ENCODE measurements at regions not wholly inside any gene's neighbourhood (a gene's known extent, or its start where the extent isn't known, plus 50 kb on each side); places are given as distances from the start of the nearest gene placed in this dataset.
A peak's percentile ranks its signal among the peaks of the same experiment; 100 is the strongest.

DNA sequence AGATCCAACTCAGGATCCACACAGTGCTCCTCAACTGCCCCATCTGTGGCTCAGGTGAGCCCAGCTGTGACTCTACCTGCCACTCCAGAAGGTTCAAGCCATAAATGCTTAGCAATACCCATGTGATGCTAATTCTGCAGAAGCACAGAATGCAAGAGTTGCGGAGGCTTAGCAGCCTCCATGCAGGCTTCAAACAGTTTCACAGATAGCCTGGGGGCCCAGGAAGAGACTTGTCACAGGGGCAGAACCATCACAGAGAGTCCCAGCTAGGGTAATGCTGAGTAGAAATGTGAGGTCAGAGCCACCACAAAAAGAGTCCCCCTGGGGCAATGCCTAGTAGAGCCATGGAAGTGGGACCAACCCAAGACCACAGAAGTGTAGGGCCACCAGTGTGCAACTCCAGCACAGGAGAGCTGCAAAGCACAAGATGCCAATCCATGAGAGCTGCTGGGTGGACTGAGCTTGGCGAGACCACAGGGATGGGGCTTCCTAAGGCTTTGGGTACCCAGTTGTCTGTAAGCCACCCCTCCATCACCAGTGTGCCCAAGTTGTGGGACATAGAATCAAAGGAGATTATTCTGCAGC lies 283.9 kb downstream of the UBE3D start:
- Mint-ChIP-seq H3K36me3 (no peaks in the 10 kb centered on the region), H3K9me3 (no peaks in the 10 kb centered on the region), H3K4me1 (no peaks in the 10 kb centered on the region; the same call in 1 of the 2 replicates), H3K4me3 (no peak overlapping the region), H3K27me3 (ENCODE audit: low read depth) (no peaks in the 10 kb centered on the region), H3K27ac (no peak overlapping the region)
- TF ChIP-seq ATF1 (CRISPR knock-in tag; IDR thresholded peaks at IDR 0.05) (no peak), OVOL2 (CRISPR knock-in tag; IDR thresholded peaks at IDR 0.05; ENCODE audit: borderline replicate concordance) (no peak), MYBL2 (CRISPR knock-in tag; IDR thresholded peaks at IDR 0.05) (no peak)
- TF ChIP-seq, protein P1, sequence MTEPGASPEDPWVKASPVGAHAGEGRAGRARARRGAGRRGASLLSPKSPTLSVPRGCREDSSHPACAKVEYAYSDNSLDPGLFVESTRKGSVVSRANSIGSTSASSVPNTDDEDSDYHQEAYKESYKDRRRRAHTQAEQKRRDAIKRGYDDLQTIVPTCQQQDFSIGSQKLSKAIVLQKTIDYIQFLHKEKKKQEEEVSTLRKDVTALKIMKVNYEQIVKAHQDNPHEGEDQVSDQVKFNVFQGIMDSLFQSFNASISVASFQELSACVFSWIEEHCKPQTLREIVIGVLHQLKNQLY (CRISPR knock-in tag; IDR thresholded peaks at IDR 0.05): no peak
- TF ChIP-seq, protein P2, sequence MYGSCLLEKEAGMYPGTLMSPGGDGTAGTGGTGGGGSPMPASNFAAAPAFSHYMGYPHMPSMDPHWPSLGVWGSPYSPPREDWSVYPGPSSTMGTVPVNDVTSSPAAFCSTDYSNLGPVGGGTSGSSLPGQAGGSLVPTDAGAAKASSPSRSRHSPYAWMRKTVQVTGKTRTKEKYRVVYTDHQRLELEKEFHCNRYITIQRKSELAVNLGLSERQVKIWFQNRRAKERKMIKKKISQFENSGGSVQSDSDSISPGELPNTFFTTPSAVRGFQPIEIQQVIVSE (CRISPR knock-in tag; IDR thresholded peaks at IDR 0.05; ENCODE audit: borderline replicate concordance): no peak
- TF ChIP-seq, protein P3, sequence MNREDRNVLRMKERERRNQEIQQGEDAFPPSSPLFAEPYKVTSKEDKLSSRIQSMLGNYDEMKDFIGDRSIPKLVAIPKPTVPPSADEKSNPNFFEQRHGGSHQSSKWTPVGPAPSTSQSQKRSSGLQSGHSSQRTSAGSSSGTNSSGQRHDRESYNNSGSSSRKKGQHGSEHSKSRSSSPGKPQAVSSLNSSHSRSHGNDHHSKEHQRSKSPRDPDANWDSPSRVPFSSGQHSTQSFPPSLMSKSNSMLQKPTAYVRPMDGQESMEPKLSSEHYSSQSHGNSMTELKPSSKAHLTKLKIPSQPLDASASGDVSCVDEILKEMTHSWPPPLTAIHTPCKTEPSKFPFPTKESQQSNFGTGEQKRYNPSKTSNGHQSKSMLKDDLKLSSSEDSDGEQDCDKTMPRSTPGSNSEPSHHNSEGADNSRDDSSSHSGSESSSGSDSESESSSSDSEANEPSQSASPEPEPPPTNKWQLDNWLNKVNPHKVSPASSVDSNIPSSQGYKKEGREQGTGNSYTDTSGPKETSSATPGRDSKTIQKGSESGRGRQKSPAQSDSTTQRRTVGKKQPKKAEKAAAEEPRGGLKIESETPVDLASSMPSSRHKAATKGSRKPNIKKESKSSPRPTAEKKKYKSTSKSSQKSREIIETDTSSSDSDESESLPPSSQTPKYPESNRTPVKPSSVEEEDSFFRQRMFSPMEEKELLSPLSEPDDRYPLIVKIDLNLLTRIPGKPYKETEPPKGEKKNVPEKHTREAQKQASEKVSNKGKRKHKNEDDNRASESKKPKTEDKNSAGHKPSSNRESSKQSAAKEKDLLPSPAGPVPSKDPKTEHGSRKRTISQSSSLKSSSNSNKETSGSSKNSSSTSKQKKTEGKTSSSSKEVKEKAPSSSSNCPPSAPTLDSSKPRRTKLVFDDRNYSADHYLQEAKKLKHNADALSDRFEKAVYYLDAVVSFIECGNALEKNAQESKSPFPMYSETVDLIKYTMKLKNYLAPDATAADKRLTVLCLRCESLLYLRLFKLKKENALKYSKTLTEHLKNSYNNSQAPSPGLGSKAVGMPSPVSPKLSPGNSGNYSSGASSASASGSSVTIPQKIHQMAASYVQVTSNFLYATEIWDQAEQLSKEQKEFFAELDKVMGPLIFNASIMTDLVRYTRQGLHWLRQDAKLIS (CRISPR knock-in tag; IDR thresholded peaks at IDR 0.05; ENCODE audit: borderline replicate concordance): no peak
- TF ChIP-seq, protein P4, sequence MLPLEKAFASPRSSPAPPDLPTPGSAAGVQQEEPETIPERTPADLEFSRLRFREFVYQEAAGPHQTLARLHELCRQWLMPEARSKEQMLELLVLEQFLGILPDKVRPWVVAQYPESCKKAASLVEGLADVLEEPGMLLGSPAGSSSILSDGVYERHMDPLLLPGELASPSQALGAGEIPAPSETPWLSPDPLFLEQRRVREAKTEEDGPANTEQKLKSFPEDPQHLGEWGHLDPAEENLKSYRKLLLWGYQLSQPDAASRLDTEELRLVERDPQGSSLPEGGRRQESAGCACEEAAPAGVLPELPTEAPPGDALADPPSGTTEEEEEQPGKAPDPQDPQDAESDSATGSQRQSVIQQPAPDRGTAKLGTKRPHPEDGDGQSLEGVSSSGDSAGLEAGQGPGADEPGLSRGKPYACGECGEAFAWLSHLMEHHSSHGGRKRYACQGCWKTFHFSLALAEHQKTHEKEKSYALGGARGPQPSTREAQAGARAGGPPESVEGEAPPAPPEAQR (CRISPR knock-in tag; IDR thresholded peaks at IDR 0.05): no peak
- TF ChIP-seq, protein P5, sequence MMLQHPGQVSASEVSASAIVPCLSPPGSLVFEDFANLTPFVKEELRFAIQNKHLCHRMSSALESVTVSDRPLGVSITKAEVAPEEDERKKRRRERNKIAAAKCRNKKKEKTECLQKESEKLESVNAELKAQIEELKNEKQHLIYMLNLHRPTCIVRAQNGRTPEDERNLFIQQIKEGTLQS (CRISPR knock-in tag; conservative IDR thresholded peaks at IDR 0.05): no peak
- CTCF ChIA-PET: no interaction called here
- DNase-seq (ENCODE audit: low spot score) (no peak), ATAC-seq (no peak)
- POLR2A ChIA-PET: no interaction called here

DNA sequence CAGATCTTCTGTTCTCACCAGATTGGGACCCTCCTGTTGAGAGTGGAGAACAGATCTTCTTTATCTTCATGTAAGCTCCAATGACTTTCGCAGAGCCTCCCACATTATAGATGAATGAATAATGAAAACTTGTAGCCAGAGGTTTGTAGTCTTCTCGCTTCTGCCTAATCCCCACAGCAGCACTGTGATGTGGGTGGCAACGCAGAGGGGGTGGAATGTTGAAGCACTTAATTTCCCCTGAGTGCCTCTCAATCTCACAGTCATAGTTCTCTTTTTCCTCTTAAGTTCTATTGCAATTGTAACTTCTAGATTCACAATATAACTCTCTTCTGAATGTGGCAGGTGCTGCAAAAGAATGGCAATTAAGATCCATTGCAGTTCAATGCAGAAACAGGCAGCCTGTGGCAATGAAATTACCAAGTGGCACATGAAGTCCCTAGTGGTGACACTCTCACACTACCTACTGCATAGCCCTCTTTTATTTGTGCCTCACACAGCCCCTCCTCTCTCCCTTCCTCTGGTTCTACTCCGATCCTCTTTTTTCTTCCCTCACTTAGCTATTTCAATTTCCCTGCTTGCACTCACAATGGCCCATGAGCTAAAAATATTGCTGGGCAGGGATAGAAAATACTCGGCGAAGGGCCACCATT lies 281.9 kb downstream of the UBE3D start:
- no peaks in the 10 kb centered on the region for H3K27me3 Mint-ChIP-seq (ENCODE audit: low read depth)
- no peaks in the 10 kb centered on the region for H3K9me3 Mint-ChIP-seq
- DNase-seq (ENCODE audit: low spot score) (no peak), ATAC-seq (peak; percentile 100)
- POLR2A ChIA-PET: no interaction called here
- no peaks in the 10 kb centered on the region; the same call in 1 of the 2 replicates for H3K4me1 Mint-ChIP-seq
- no peak overlapping the region for H3K27ac Mint-ChIP-seq
- H3K4me3 Mint-ChIP-seq: no peak overlapping the region
- CTCF ChIA-PET: interaction anchor here (0.6 to 1.0 kb wide), 8 partner anchors 8 to 150 kb away, joined by 3 to 5 read pairs (median 4); no protein-coding TSS in a partner anchor
- H3K36me3 Mint-ChIP-seq: no peaks in the 10 kb centered on the region
- TF ChIP-seq ZNF416 (CRISPR knock-in tag; IDR thresholded peaks at IDR 0.05) (no peak), ZNF138 (CRISPR knock-in tag; conservative IDR thresholded peaks at IDR 0.05) (no peak), RELA (CRISPR knock-in tag; IDR thresholded peaks at IDR 0.05; ENCODE audit: borderline replicate concordance) (no peak), NFE2L1 (CRISPR knock-in tag; IDR thresholded peaks at IDR 0.05) (no peak)
- TF ChIP-seq, protein P6, sequence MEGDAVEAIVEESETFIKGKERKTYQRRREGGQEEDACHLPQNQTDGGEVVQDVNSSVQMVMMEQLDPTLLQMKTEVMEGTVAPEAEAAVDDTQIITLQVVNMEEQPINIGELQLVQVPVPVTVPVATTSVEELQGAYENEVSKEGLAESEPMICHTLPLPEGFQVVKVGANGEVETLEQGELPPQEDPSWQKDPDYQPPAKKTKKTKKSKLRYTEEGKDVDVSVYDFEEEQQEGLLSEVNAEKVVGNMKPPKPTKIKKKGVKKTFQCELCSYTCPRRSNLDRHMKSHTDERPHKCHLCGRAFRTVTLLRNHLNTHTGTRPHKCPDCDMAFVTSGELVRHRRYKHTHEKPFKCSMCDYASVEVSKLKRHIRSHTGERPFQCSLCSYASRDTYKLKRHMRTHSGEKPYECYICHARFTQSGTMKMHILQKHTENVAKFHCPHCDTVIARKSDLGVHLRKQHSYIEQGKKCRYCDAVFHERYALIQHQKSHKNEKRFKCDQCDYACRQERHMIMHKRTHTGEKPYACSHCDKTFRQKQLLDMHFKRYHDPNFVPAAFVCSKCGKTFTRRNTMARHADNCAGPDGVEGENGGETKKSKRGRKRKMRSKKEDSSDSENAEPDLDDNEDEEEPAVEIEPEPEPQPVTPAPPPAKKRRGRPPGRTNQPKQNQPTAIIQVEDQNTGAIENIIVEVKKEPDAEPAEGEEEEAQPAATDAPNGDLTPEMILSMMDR (IDR thresholded peaks at IDR 0.05): peak; percentile 16; the same call in 1 of the 2 replicates
- TF ChIP-seq, protein P7, sequence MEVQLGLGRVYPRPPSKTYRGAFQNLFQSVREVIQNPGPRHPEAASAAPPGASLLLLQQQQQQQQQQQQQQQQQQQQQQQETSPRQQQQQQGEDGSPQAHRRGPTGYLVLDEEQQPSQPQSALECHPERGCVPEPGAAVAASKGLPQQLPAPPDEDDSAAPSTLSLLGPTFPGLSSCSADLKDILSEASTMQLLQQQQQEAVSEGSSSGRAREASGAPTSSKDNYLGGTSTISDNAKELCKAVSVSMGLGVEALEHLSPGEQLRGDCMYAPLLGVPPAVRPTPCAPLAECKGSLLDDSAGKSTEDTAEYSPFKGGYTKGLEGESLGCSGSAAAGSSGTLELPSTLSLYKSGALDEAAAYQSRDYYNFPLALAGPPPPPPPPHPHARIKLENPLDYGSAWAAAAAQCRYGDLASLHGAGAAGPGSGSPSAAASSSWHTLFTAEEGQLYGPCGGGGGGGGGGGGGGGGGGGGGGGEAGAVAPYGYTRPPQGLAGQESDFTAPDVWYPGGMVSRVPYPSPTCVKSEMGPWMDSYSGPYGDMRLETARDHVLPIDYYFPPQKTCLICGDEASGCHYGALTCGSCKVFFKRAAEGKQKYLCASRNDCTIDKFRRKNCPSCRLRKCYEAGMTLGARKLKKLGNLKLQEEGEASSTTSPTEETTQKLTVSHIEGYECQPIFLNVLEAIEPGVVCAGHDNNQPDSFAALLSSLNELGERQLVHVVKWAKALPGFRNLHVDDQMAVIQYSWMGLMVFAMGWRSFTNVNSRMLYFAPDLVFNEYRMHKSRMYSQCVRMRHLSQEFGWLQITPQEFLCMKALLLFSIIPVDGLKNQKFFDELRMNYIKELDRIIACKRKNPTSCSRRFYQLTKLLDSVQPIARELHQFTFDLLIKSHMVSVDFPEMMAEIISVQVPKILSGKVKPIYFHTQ (CRISPR knock-in tag; IDR thresholded peaks at IDR 0.05): no peak
- TF ChIP-seq, protein P8, sequence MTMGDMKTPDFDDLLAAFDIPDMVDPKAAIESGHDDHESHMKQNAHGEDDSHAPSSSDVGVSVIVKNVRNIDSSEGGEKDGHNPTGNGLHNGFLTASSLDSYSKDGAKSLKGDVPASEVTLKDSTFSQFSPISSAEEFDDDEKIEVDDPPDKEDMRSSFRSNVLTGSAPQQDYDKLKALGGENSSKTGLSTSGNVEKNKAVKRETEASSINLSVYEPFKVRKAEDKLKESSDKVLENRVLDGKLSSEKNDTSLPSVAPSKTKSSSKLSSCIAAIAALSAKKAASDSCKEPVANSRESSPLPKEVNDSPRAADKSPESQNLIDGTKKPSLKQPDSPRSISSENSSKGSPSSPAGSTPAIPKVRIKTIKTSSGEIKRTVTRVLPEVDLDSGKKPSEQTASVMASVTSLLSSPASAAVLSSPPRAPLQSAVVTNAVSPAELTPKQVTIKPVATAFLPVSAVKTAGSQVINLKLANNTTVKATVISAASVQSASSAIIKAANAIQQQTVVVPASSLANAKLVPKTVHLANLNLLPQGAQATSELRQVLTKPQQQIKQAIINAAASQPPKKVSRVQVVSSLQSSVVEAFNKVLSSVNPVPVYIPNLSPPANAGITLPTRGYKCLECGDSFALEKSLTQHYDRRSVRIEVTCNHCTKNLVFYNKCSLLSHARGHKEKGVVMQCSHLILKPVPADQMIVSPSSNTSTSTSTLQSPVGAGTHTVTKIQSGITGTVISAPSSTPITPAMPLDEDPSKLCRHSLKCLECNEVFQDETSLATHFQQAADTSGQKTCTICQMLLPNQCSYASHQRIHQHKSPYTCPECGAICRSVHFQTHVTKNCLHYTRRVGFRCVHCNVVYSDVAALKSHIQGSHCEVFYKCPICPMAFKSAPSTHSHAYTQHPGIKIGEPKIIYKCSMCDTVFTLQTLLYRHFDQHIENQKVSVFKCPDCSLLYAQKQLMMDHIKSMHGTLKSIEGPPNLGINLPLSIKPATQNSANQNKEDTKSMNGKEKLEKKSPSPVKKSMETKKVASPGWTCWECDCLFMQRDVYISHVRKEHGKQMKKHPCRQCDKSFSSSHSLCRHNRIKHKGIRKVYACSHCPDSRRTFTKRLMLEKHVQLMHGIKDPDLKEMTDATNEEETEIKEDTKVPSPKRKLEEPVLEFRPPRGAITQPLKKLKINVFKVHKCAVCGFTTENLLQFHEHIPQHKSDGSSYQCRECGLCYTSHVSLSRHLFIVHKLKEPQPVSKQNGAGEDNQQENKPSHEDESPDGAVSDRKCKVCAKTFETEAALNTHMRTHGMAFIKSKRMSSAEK (CRISPR knock-in tag; IDR thresholded peaks at IDR 0.05; ENCODE audit: borderline replicate concordance): no peak
